ENCODE measurements at regions not wholly inside any gene's neighbourhood (a gene's known extent, or its start where the extent isn't known, plus 50 kb on each side); places are given as distances from the start of the nearest gene placed in this dataset.

DNA sequence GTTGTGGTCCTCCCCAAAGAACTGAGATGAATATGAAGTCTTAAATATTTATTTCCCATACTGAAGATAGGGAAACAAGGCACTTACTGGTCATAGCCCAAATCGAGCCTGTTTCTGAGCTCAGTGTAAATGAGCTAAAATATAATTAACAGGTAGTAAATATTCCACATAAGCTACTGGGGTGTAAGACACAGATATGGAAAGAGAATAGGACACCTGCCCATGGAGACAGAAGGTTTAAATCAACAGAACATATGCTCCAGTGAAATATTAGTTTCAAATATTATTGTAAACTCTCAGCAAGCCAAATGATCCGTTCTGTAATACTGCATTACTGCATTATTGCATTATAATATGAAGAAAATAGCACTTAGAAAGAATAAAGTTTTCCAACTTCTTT, 537.9 kb downstream of the ANKRD7 start:
- Histone ChIP-seq H3K9me3 (ENCODE audit: low read length) (no peaks in the 10 kb centered on the region), H3K4me2 (ENCODE audit: low read length) (no peak overlapping the region), H2AFZ (ENCODE audit: low read depth, low read length) (no peak overlapping the region), H3K36me3 (ENCODE audit: insufficient read depth, low read length) (no peaks in the 10 kb centered on the region), H3K9me2 (ENCODE audit: insufficient read depth, low read length) (no peaks in the 10 kb centered on the region), H3K4me3 (ENCODE audit: low read length) (no peak overlapping the region), H3F3A (ENCODE audit: insufficient read depth, low read length, poor library complexity, severe bottlenecking) (no peaks in the 10 kb centered on the region), H3K79me2 (replicated peaks; ENCODE audit: insufficient read depth, low read length) (no peaks in the 10 kb centered on the region), H4K20me1 (ENCODE audit: insufficient read depth) (no peaks in the 10 kb centered on the region), H3K9ac (ENCODE audit: low read length) (no peak overlapping the region), H3K27me3 (ENCODE audit: insufficient read depth, low read depth, low read length) (no peaks in the 10 kb centered on the region), H3K27ac (ENCODE audit: low read length) (no peak overlapping the region)
- TF ChIP-seq EP300 (conservative IDR thresholded peaks at IDR 0.05; ENCODE audit: poor library complexity, severe bottlenecking) = no peak
- no peak for TF ChIP-seq POLR2AphosphoS5 (IDR thresholded peaks at IDR 0.05)
- no peak for TF ChIP-seq MXI1 (conservative IDR thresholded peaks at IDR 0.05; ENCODE audit: poor library complexity, severe bottlenecking)
- TF ChIP-seq RAD21 (conservative IDR thresholded peaks at IDR 0.05) = no peak
- no peak for TF ChIP-seq TAF1 (IDR thresholded peaks at IDR 0.05; ENCODE audit: low read depth)
- TF ChIP-seq, protein P1, sequence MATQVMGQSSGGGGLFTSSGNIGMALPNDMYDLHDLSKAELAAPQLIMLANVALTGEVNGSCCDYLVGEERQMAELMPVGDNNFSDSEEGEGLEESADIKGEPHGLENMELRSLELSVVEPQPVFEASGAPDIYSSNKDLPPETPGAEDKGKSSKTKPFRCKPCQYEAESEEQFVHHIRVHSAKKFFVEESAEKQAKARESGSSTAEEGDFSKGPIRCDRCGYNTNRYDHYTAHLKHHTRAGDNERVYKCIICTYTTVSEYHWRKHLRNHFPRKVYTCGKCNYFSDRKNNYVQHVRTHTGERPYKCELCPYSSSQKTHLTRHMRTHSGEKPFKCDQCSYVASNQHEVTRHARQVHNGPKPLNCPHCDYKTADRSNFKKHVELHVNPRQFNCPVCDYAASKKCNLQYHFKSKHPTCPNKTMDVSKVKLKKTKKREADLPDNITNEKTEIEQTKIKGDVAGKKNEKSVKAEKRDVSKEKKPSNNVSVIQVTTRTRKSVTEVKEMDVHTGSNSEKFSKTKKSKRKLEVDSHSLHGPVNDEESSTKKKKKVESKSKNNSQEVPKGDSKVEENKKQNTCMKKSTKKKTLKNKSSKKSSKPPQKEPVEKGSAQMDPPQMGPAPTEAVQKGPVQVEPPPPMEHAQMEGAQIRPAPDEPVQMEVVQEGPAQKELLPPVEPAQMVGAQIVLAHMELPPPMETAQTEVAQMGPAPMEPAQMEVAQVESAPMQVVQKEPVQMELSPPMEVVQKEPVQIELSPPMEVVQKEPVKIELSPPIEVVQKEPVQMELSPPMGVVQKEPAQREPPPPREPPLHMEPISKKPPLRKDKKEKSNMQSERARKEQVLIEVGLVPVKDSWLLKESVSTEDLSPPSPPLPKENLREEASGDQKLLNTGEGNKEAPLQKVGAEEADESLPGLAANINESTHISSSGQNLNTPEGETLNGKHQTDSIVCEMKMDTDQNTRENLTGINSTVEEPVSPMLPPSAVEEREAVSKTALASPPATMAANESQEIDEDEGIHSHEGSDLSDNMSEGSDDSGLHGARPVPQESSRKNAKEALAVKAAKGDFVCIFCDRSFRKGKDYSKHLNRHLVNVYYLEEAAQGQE (IDR thresholded peaks at IDR 0.05; ENCODE audit: borderline replicate concordance) = no peak
- TF ChIP-seq CTCF (IDR thresholded peaks at IDR 0.05; ENCODE audit: poor library complexity, severe bottlenecking) = no peak
- no peak for TF ChIP-seq SMC3 (conservative IDR thresholded peaks at IDR 0.05; ENCODE audit: poor library complexity)
- no peak for TF ChIP-seq EZH2 (IDR thresholded peaks at IDR 0.05; ENCODE audit: borderline replicate concordance, insufficient read depth, low read length, poor library complexity, severe bottlenecking)

- H3K36me3 ChIP-seq (ENCODE audit: insufficient read depth, low read length) = no peaks in the 10 kb centered on the region
- no peak for TF ChIP-seq EP300 (conservative IDR thresholded peaks at IDR 0.05; ENCODE audit: poor library complexity, severe bottlenecking)
- no peak for TF ChIP-seq SMC3 (conservative IDR thresholded peaks at IDR 0.05; ENCODE audit: poor library complexity)
- TF ChIP-seq, protein P1 (IDR thresholded peaks at IDR 0.05; ENCODE audit: borderline replicate concordance) = no peak
- no peak for TF ChIP-seq CTCF (IDR thresholded peaks at IDR 0.05; ENCODE audit: poor library complexity, severe bottlenecking)
- TF ChIP-seq TAF1 (IDR thresholded peaks at IDR 0.05; ENCODE audit: low read depth) = no peak
- TF ChIP-seq EZH2 (IDR thresholded peaks at IDR 0.05; ENCODE audit: borderline replicate concordance, insufficient read depth, low read length, poor library complexity, severe bottlenecking) = no peak
- TF ChIP-seq RAD21 (conservative IDR thresholded peaks at IDR 0.05) = no peak
- no peak for TF ChIP-seq MXI1 (conservative IDR thresholded peaks at IDR 0.05; ENCODE audit: poor library complexity, severe bottlenecking)
- no peak for TF ChIP-seq POLR2AphosphoS5 (IDR thresholded peaks at IDR 0.05)
Observed at GRCh38 chr7:118764221-118764620, 539.7 kb downstream of the ANKRD7 start.

More at GRCh38 chr7:118764221-118764620, 539.7 kb downstream of the ANKRD7 start:
- no peaks in the 10 kb centered on the region for H3K79me2 ChIP-seq (replicated peaks; ENCODE audit: insufficient read depth, low read length)
- no peak overlapping the region for H3K4me2 ChIP-seq (ENCODE audit: low read length)
- no peaks in the 10 kb centered on the region for H3K27me3 ChIP-seq (ENCODE audit: insufficient read depth, low read depth, low read length)
- H3K9ac ChIP-seq (ENCODE audit: low read length) = no peak overlapping the region
- H4K20me1 ChIP-seq (ENCODE audit: insufficient read depth) = no peaks in the 10 kb centered on the region
- no peaks in the 10 kb centered on the region for H3F3A ChIP-seq (ENCODE audit: insufficient read depth, low read length, poor library complexity, severe bottlenecking)
- no peak overlapping the region for H3K4me3 ChIP-seq (ENCODE audit: low read length)
- no peaks in the 10 kb centered on the region for H3K9me2 ChIP-seq (ENCODE audit: insufficient read depth, low read length)
- H3K27ac ChIP-seq (ENCODE audit: low read length) = no peak overlapping the region
- H3K9me3 ChIP-seq (ENCODE audit: low read length) = no peaks in the 10 kb centered on the region
- no peak overlapping the region for H2AFZ ChIP-seq (ENCODE audit: low read depth, low read length)

Measured in neural cell (in vitro differentiated cells).